H9 (cell line): ENCODE measurements at regions not wholly inside any gene's neighbourhood (a gene's known extent, or its start where the extent isn't known, plus 50 kb on each side); places are given as distances from the start of the nearest gene placed in this dataset.

ENCODE experiments used
- DNase-seq: peaks from one replicate; pipeline ENCODE4 v3.0.0-alpha.2; 2017
- H2AFZ ChIP-seq: one replicate; pipeline ENCODE4 v1.6.1; 2013; ENCODE audit warnings: mild to moderate bottlenecking, low read length, control low read depth, moderate library complexity
- H2AK5ac ChIP-seq: 2 replicates; pipeline ENCODE4 v1.6.1; 2013; ENCODE audit warnings: low read length, control low read depth, mixed read lengths; ENCODE audit not compliant: insufficient read length
- H2BK120ac ChIP-seq: one replicate; pipeline ENCODE4 v1.6.1; 2013; ENCODE audit warnings: low read depth, mild to moderate bottlenecking, low read length, control low read depth, inconsistent platforms; ENCODE audit not compliant: poor library complexity, severe bottlenecking
- H2BK12ac ChIP-seq: 2 replicates; pipeline ENCODE4 v1.6.1; 2013; ENCODE audit warnings: low read length, control low read depth, mixed read lengths, low read depth; ENCODE audit not compliant: insufficient read length
- H2BK15ac ChIP-seq: 2 replicates; pipeline ENCODE4 v1.6.1; 2013; ENCODE audit warnings: low read depth, low read length, control low read depth
- H2BK20ac ChIP-seq: one replicate; pipeline ENCODE4 v1.6.1; 2013; ENCODE audit warnings: low read depth, mild to moderate bottlenecking, low read length, control low read depth, inconsistent platforms; ENCODE audit not compliant: poor library complexity, severe bottlenecking
- H2BK5ac ChIP-seq: 2 replicates; pipeline ENCODE4 v1.6.1; 2013; ENCODE audit warnings: low read length, control low read depth, mixed read lengths; ENCODE audit not compliant: insufficient read length
- H3K14ac ChIP-seq: 2 replicates; pipeline ENCODE4 v1.6.1; 2013; ENCODE audit warnings: low read length, control low read depth; ENCODE audit not compliant: insufficient read depth
- H3K18ac ChIP-seq: 2 replicates; pipeline ENCODE4 v1.6.1; 2013; ENCODE audit warnings: low read depth, mild to moderate bottlenecking, mixed read lengths, low read length, control low read depth; ENCODE audit not compliant: insufficient read length
- H3K23ac ChIP-seq: 2 replicates; pipeline ENCODE4 v1.6.1; 2013; ENCODE audit warnings: low read length, control low read depth, mixed read lengths, low read depth; ENCODE audit not compliant: insufficient read length
- H3K23me2 ChIP-seq: 2 replicates; pipeline ENCODE4 v1.6.1; 2013; ENCODE audit warnings: low read depth, mild to moderate bottlenecking, mixed read lengths, low read length, control low read depth; ENCODE audit not compliant: insufficient read length, poor library complexity, severe bottlenecking
- H3K27ac ChIP-seq: 2 replicates; pipeline ENCODE4 v1.5.1; 2013; ENCODE audit warnings: low read length, control low read depth, mixed read lengths, low read depth; ENCODE audit not compliant: insufficient read length
- H3K27me3 ChIP-seq: 2 replicates; pipeline ENCODE4 v1.6.1; 2013; ENCODE audit warnings: low read length, control low read depth, inconsistent platforms; ENCODE audit not compliant: insufficient read depth
- H3K4ac ChIP-seq: 2 replicates; pipeline ENCODE4 v1.6.1; 2013; ENCODE audit warnings: low read depth, mild to moderate bottlenecking, control low read depth, inconsistent platforms, low read length, moderate library complexity
- H3K4me1 ChIP-seq: 2 replicates; pipeline ENCODE4 v1.6.1; 2013; ENCODE audit warnings: low read length, control low read depth, inconsistent platforms; ENCODE audit not compliant: insufficient read depth
- H3K4me2 ChIP-seq: 2 replicates; pipeline ENCODE4 v1.6.1; 2013; ENCODE audit warnings: low read length, control low read depth, mixed read lengths; ENCODE audit not compliant: insufficient read length, insufficient read depth
- H3K56ac ChIP-seq: 2 replicates; pipeline ENCODE4 v1.6.1; 2013; ENCODE audit warnings: low read depth, mild to moderate bottlenecking, mixed read lengths, low read length, control low read depth; ENCODE audit not compliant: insufficient read length
- H3K79me1 ChIP-seq: 2 replicates; pipeline ENCODE4 v1.6.1; 2013; ENCODE audit warnings: low read depth, mild to moderate bottlenecking, moderate library complexity, low read length, control low read depth, inconsistent platforms; ENCODE audit not compliant: insufficient read depth, poor library complexity, severe bottlenecking
- H3K79me2 ChIP-seq: 2 replicates; pipeline ENCODE4 v1.6.1; 2013; ENCODE audit warnings: low read length, control low read depth, inconsistent platforms; ENCODE audit not compliant: insufficient read depth
- H3K9ac ChIP-seq: 2 replicates; pipeline ENCODE4 v1.6.1; 2013; ENCODE audit warnings: low read length, control low read depth, mixed read lengths; ENCODE audit not compliant: insufficient read length; ENCODE audit errors: extremely low read depth
- H3K9me3 ChIP-seq: one replicate; pipeline ENCODE4 v1.6.1; 2013; ENCODE audit warnings: low read depth, low read length, inconsistent platforms; ENCODE audit not compliant: control insufficient read depth
- H3T11ph ChIP-seq: one replicate; pipeline ENCODE4 v1.6.1; 2013; ENCODE audit warnings: mild to moderate bottlenecking, low read length, control low read depth, inconsistent platforms
- H4K20me1 ChIP-seq: one replicate; pipeline ENCODE4 v1.6.1; 2013; ENCODE audit not compliant: control insufficient read depth, insufficient read length, insufficient read depth
- H4K5ac ChIP-seq: 2 replicates; pipeline ENCODE4 v1.6.1; 2013; ENCODE audit warnings: low read depth, mild to moderate bottlenecking, mixed read lengths, low read length, control low read depth; ENCODE audit not compliant: insufficient read length
- H4K8ac ChIP-seq: replicated peaks from 2 replicates; pipeline ENCODE4 v1.6.1; 2013; ENCODE audit warnings: low read length, control low read depth, mixed read lengths, low read depth; ENCODE audit not compliant: insufficient read length
- H4K91ac ChIP-seq: 2 replicates; pipeline ENCODE4 v1.6.1; 2013; ENCODE audit warnings: low read depth, mild to moderate bottlenecking, moderate library complexity, mixed read lengths, low read length, control low read depth; ENCODE audit not compliant: insufficient read length
- H3K27ac Mint-ChIP-seq, 3 experiments: 2 replicates in 2 of 3; 3 replicates in 1 of 3; pipeline ENCODE4 v1.8.0; 2020 to 2021; ENCODE audit warnings: mixed read lengths in 3 of 3, mild to moderate bottlenecking in 1 of 3, moderate library complexity in 1 of 3
- H3K27me3 Mint-ChIP-seq: 2 replicates; pipeline ENCODE4 v1.8.0; 2021; ENCODE audit warnings: low read depth, mild to moderate bottlenecking, moderate library complexity, mixed read lengths
- H3K36me3 Mint-ChIP-seq, 3 experiments: 2 replicates in 2 of 3; 3 replicates in 1 of 3; pipeline ENCODE4 v1.8.0; 2020 to 2021; ENCODE audit warnings: low read depth in 3 of 3, mixed read lengths in 3 of 3; ENCODE audit not compliant: insufficient read depth in 1 of 3
- H3K4me1 Mint-ChIP-seq, 2 experiments: 2 replicates each; pipeline ENCODE4 v1.8.0; 2020; ENCODE audit warnings: mixed read lengths in 2 of 2
- H3K4me3 Mint-ChIP-seq, 2 experiments: 2 replicates in 1 of 2; 3 replicates in 1 of 2; pipeline ENCODE4 v1.8.0; 2020 to 2021; ENCODE audit warnings: mild to moderate bottlenecking in 2 of 2, mixed read lengths in 2 of 2, moderate library complexity in 1 of 2
- H3K9me3 Mint-ChIP-seq, 2 experiments: 2 replicates in 1 of 2; 3 replicates in 1 of 2; pipeline ENCODE4 v1.8.0; 2020; ENCODE audit warnings: mild to moderate bottlenecking in 2 of 2, mixed read lengths in 2 of 2, moderate library complexity in 1 of 2
- CTCF ChIP-seq: fragments of 200-600 bp; sonication (generic); conservative IDR thresholded peaks from 3 replicates; pipeline ENCODE4 v1.8.0; 2021; ENCODE audit warnings: antibody characterized with exemption, mild to moderate bottlenecking
- WGBS: extraction: QIAGEN DNeasy Blood & Tissue Kit; methylation state at CpG from one replicate; pipeline ENCODE4 v1.1.7; 2013; ENCODE audit warnings: missing lambda C conversion rate, low lambda C conversion rate, mixed read lengths; ENCODE audit not compliant: insufficient read length; ENCODE audit errors: extremely low coverage; 5-methylcytosine and 5-hydroxymethylcytosine counted together

DNA sequence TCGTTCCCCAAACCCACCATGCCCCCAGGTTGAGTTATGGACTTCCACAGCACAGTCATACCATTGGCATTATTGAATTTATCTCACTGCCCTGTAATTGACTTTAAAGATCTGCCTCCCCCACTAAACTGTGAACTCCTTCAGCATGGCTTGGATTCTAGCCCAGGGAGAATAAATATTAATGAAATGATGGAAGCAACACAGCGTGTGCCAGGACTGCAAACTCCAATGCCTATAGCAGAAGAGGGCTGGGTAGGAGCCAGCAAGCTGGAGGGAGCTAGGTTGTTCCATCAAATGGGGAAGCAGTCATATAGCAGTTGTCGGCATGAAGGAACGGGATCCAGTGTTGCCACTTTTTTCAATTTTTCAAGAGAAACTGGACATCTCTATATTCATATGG lies 69.0 kb upstream of the MSX2 start:
- no peak overlapping the region for H3K56ac ChIP-seq
- no peak overlapping the region for H3T11ph ChIP-seq
- no peak overlapping the region for H3K14ac ChIP-seq
- no peak overlapping the region for H3K4ac ChIP-seq
- no peaks in the 10 kb centered on the region for H3K9me3 ChIP-seq
- H3K27me3 ChIP-seq, result no peaks in the 10 kb centered on the region
- H3K23me2 ChIP-seq, result no peaks in the 10 kb centered on the region
- DNase-seq, result no peak
- no peak overlapping the region for H2AFZ ChIP-seq
- no peak overlapping the region for H3K23ac ChIP-seq
- no peak overlapping the region for H3K18ac ChIP-seq
- H2AK5ac ChIP-seq, result no peak overlapping the region
- no peak overlapping the region for H3K4me3 Mint-ChIP-seq
- no peaks in the 10 kb centered on the region for H3K79me2 ChIP-seq
- H3K79me1 ChIP-seq, result no peaks in the 10 kb centered on the region
- no peak overlapping the region for H2BK5ac ChIP-seq
- H2BK20ac ChIP-seq, result no peak overlapping the region
- H3K4me2 ChIP-seq, result no peak overlapping the region
- H3K27ac Mint-ChIP-seq, result no peak overlapping the region
- no peaks in the 10 kb centered on the region; a peak in 1 of 5 replicates for H3K9me3 Mint-ChIP-seq
- H3K4me1 ChIP-seq, result no peaks in the 10 kb centered on the region
- no peak overlapping the region for H2BK15ac ChIP-seq
- H2BK12ac ChIP-seq, result no peak overlapping the region
- no peak for TF ChIP-seq CTCF
- no peak overlapping the region for H4K91ac ChIP-seq
- no peak overlapping the region for H4K8ac ChIP-seq
- H3K4me1 Mint-ChIP-seq, result peaks cover 0 to 3% of the 10 kb centered on the region in 2 experiments; a peak in 2 of 4 replicates
- no peaks in the 10 kb centered on the region; a peak in 1 of 7 replicates for H3K36me3 Mint-ChIP-seq
- no peak overlapping the region for H2BK120ac ChIP-seq
- no peaks in the 10 kb centered on the region for H4K20me1 ChIP-seq
- no peak overlapping the region for H3K9ac ChIP-seq
- no peak overlapping the region for H3K27ac ChIP-seq
- WGBS, result no CpG with 5 or more reads among the region's 4 CpGs
- peaks cover 16% of the 10 kb centered on the region for H3K27me3 Mint-ChIP-seq
- H4K5ac ChIP-seq, result no peak overlapping the region
